IMR-90 (cell line): ENCODE measurements at regions not wholly inside any gene's neighbourhood (a gene's known extent, or its start where the extent isn't known, plus 50 kb on each side); places are given as distances from the start of the nearest gene placed in this dataset.

Experiments
- ATAC-seq: fragments of 200-7000 bp; cut with Tn5 transposase; 2 replicates; pipeline ENCODE4 v1.9.1; 2020; ENCODE audit warnings: low read depth, mild to moderate bottlenecking, moderate library complexity
- BruUV-seq: library from RNA; stranded (reverse); fragments of 400-500 nt; replicated peaks from 2 replicates; lab custom pipeline; 2021; lab: Mats Ljungman, UMichigan
- CTCF ChIA-PET: fragments of 300-600 bp; formaldehyde crosslinking; extraction: SDS; loops from one replicate; lab custom pipeline; 2021; ENCODE audit warnings: antibody characterized with exemption; lab: Yijun Ruan, JAX
- POLR2A ChIA-PET: fragments of 300-600 bp; sonication (Branson Sonifier 250); formaldehyde crosslinking; loops from one replicate; lab custom pipeline; 2022; ENCODE audit warnings: antibody characterized with exemption; ENCODE audit not compliant: unreplicated experiment; lab: Charles Lee
- DNase-seq: peaks from one replicate; pipeline ENCODE4 v3.0.0; 2013
- H2AFZ ChIP-seq: replicated peaks from 2 replicates; pipeline ENCODE3; 2013; ENCODE audit warnings: low read length, mild to moderate bottlenecking; ENCODE audit not compliant: poor library complexity
- H2AK5ac ChIP-seq: 2 replicates; pipeline ENCODE4 v1.6.1; 2013; ENCODE audit warnings: low read depth, low read length, inconsistent platforms
- H2AK9ac ChIP-seq: replicated peaks from 2 replicates; pipeline ENCODE3; 2013; ENCODE audit warnings: mild to moderate bottlenecking, low read depth, low read length, moderate library complexity; ENCODE audit not compliant: poor library complexity
- H2BK120ac ChIP-seq: 2 replicates; pipeline ENCODE4 v1.6.1; 2013; ENCODE audit warnings: low read depth, low read length, inconsistent platforms
- H2BK15ac ChIP-seq: 3 replicates; pipeline ENCODE4 v1.6.1; 2013; ENCODE audit warnings: low read depth, low read length, inconsistent platforms
- H2BK20ac ChIP-seq: 2 replicates; pipeline ENCODE4 v1.6.1; 2013; ENCODE audit warnings: low read depth, mild to moderate bottlenecking, inconsistent platforms, low read length, moderate library complexity
- H2BK5ac ChIP-seq: 2 replicates; pipeline ENCODE4 v1.6.1; 2013; ENCODE audit warnings: mild to moderate bottlenecking, low read depth, low read length, inconsistent platforms; ENCODE audit not compliant: poor library complexity, severe bottlenecking
- H3K14ac ChIP-seq: replicated peaks from 2 replicates; pipeline ENCODE4 v1.6.1; 2013; ENCODE audit warnings: low read depth, low read length, inconsistent platforms
- H3K18ac ChIP-seq: 2 replicates; pipeline ENCODE4 v1.6.1; 2013; ENCODE audit warnings: low read depth, low read length, control low read depth
- H3K23ac ChIP-seq: 2 replicates; pipeline ENCODE4 v1.6.1; 2013; ENCODE audit warnings: low read depth, low read length, inconsistent platforms
- H3K27ac ChIP-seq: 2 replicates; pipeline ENCODE4 v1.5.1; 2013; ENCODE audit warnings: mild to moderate bottlenecking, control low read depth, low read length; ENCODE audit not compliant: insufficient read depth
- H3K27me3 ChIP-seq: 2 replicates; pipeline ENCODE4 v1.6.1; 2013; ENCODE audit warnings: low read length; ENCODE audit not compliant: control insufficient read depth, insufficient read depth
- H3K36me3 ChIP-seq: 2 replicates; pipeline ENCODE4 v1.6.1; 2013; ENCODE audit warnings: low read length, mixed read lengths; ENCODE audit not compliant: control insufficient read depth, insufficient read depth
- H3K4ac ChIP-seq: 2 replicates; pipeline ENCODE4 v1.6.1; 2013; ENCODE audit warnings: low read depth, low read length, inconsistent platforms
- H3K4me1 ChIP-seq: 2 replicates; pipeline ENCODE4 v1.6.1; 2013; ENCODE audit warnings: low read length, mixed read lengths; ENCODE audit not compliant: control insufficient read depth, insufficient read depth
- H3K4me2 ChIP-seq: 2 replicates; pipeline ENCODE4 v1.6.1; 2013; ENCODE audit warnings: low read depth, mild to moderate bottlenecking, control low read depth, low read length, moderate library complexity
- H3K4me3 ChIP-seq: 2 replicates; pipeline ENCODE4 v1.5.1; 2013; ENCODE audit warnings: low read depth, mild to moderate bottlenecking, control low read depth, low read length, moderate library complexity; ENCODE audit not compliant: insufficient read depth
- H3K56ac ChIP-seq: 2 replicates; pipeline ENCODE4 v1.6.1; 2013; ENCODE audit warnings: low read length, inconsistent platforms; ENCODE audit not compliant: insufficient read depth; ENCODE audit errors: extremely low read depth
- H3K79me1 ChIP-seq, 2 experiments: 2 replicates each; pipeline ENCODE4 v1.6.1; 2013; ENCODE audit warnings: low read length in 2 of 2, inconsistent platforms in 1 of 2, low read depth in 1 of 2
- H3K9ac ChIP-seq: 2 replicates; pipeline ENCODE4 v1.6.1; 2013; ENCODE audit warnings: low read depth, low read length, control low read depth
- H3K9me1 ChIP-seq: 2 replicates; pipeline ENCODE4 v1.6.1; 2013; ENCODE audit warnings: low read length, inconsistent platforms; ENCODE audit not compliant: insufficient read depth
- H3K9me3 ChIP-seq: 2 replicates; pipeline ENCODE4 v1.6.1; 2013; ENCODE audit warnings: low read length; ENCODE audit not compliant: control insufficient read depth, insufficient read depth
- H4K20me1 ChIP-seq: 2 replicates; pipeline ENCODE4 v1.6.1; 2013; ENCODE audit warnings: low read length, inconsistent platforms; ENCODE audit not compliant: insufficient read depth
- H4K5ac ChIP-seq: 2 replicates; pipeline ENCODE4 v1.6.1; 2013; ENCODE audit warnings: mild to moderate bottlenecking, low read depth, low read length, control low read depth
- H4K8ac ChIP-seq, 2 experiments: 2 replicates each; pipeline ENCODE4 v1.6.1; 2013; ENCODE audit warnings: low read depth in 2 of 2, low read length in 2 of 2, control low read depth in 1 of 2, inconsistent platforms in 1 of 2
- H4K91ac ChIP-seq: 2 replicates; pipeline ENCODE4 v1.6.1; 2013; ENCODE audit warnings: low read depth, low read length, inconsistent platforms; ENCODE audit not compliant: insufficient read depth
- BHLHE40 ChIP-seq: fragments of 150-350 bp; IDR thresholded peaks from 2 replicates; pipeline ENCODE4 v1.6.1; 2016; ENCODE audit warnings: mild to moderate bottlenecking, low read depth, low read length
- CHD1 ChIP-seq: IDR thresholded peaks from 2 replicates; pipeline ENCODE4 v1.6.1; 2012; ENCODE audit warnings: low read depth, low read length, improper control_type of control experiment
- CTCF ChIP-seq: conservative IDR thresholded peaks from 2 replicates; pipeline ENCODE4 v1.5.1; 2012; ENCODE audit warnings: mild to moderate bottlenecking, low read depth, low read length, improper control_type of control experiment
- FOS ChIP-seq: fragments of 150-350 bp; IDR thresholded peaks from 2 replicates; pipeline ENCODE4 v1.6.1; 2016; ENCODE audit warnings: low read depth, low read length
- MAFK ChIP-seq: IDR thresholded peaks from 2 replicates; pipeline ENCODE4 v1.6.1; 2012; ENCODE audit warnings: low read depth, low read length, improper control_type of control experiment
- MAZ ChIP-seq: IDR thresholded peaks from 2 replicates; pipeline ENCODE4 v1.6.1; 2012; ENCODE audit warnings: low read depth, mild to moderate bottlenecking, low read length, improper control_type of control experiment, moderate library complexity, borderline replicate concordance
- MXI1 ChIP-seq: IDR thresholded peaks from 2 replicates; pipeline ENCODE4 v1.6.1; 2012; ENCODE audit warnings: low read depth, mild to moderate bottlenecking, low read length, moderate library complexity, borderline replicate concordance
- NFE2L2 ChIP-seq: fragments of 150-350 bp; IDR thresholded peaks from 2 replicates; pipeline ENCODE4 v1.6.1; 2016; ENCODE audit warnings: low read depth, mild to moderate bottlenecking, low read length
- POLR2A ChIP-seq: IDR thresholded peaks from 2 replicates; pipeline ENCODE4 v1.6.1; 2012; ENCODE audit warnings: mild to moderate bottlenecking, low read depth, low read length
- RAD21 ChIP-seq: IDR thresholded peaks from 2 replicates; pipeline ENCODE4 v1.6.1; 2012; ENCODE audit warnings: low read length, improper control_type of control experiment
- RCOR1 ChIP-seq: IDR thresholded peaks from 2 replicates; pipeline ENCODE4 v1.6.1; 2012; ENCODE audit warnings: mild to moderate bottlenecking, low read length, improper control_type of control experiment; ENCODE audit not compliant: insufficient replicate concordance
- RFX5 ChIP-seq: IDR thresholded peaks from 2 replicates; pipeline ENCODE4 v1.8.0; 2012; ENCODE audit warnings: low read depth, mild to moderate bottlenecking, low read length, moderate library complexity
- SMC3 ChIP-seq: fragments of 150-350 bp; IDR thresholded peaks from 2 replicates; pipeline ENCODE4 v1.6.1; 2016; ENCODE audit warnings: low read depth, mild to moderate bottlenecking, antibody characterized with exemption, low read length, moderate library complexity
- WGBS, 2 experiments: methylation state at CpG; one replicate each; pipeline versions ENCODE4 v1.1.5 to v1.1.7; 2013; ENCODE audit warnings: missing lambda C conversion rate in 2 of 2; ENCODE audit not compliant: insufficient read length in 1 of 2; ENCODE audit errors: extremely low coverage in 2 of 2; 5-methylcytosine and 5-hydroxymethylcytosine counted together
- dilution Hi-C: fragments of 300-500 bp; cut with HindIII; formaldehyde crosslinking; loops from one replicate; pipeline ENCODE4 v1.14.3; 2018; ENCODE audit warnings: low sequenced_read_pairs; ENCODE audit not compliant: unreplicated experiment
- in situ Hi-C: fragments of 300-500 bp; cut with MboI; formaldehyde crosslinking; loops from 3 replicates; pipeline ENCODE4 v1.14.3; 2019; ENCODE audit warnings: low sequenced_read_pairs, inconsistent platforms, mixed read lengths
- intact Hi-C: fragments of 100-400 bp; cut with micrococcal nuclease; formaldehyde crosslinking; loops from 2 replicates; pipeline ENCODE4 v1.10.0; 2022
- TF ChIP-seq, protein P1 (sequence below): fragments of 150-350 bp; IDR thresholded peaks from 2 replicates; pipeline ENCODE4 v1.6.1; 2017; ENCODE audit warnings: mild to moderate bottlenecking, antibody characterized with exemption, low read length, low read depth

- H3K18ac ChIP-seq = no peak overlapping the region
- H3K9ac ChIP-seq = no peak overlapping the region
- no peak overlapping the region for H2AK5ac ChIP-seq
- H3K23ac ChIP-seq = no peak overlapping the region
- dilution Hi-C loops (no loop called here), in situ Hi-C loops (no loop called here), intact Hi-C loops (no loop called here)
- H3K27me3 ChIP-seq = no peaks in the 10 kb centered on the region
- H4K5ac ChIP-seq = no peak overlapping the region
- POLR2A ChIA-PET = no interaction called here
- H2BK20ac ChIP-seq = no peak overlapping the region
- no peaks in the 10 kb centered on the region for H3K4me1 ChIP-seq
- no peak overlapping the region for H3K4me2 ChIP-seq
- H3K36me3 ChIP-seq = no peaks in the 10 kb centered on the region
- no peak overlapping the region for H2AFZ ChIP-seq
- no peak overlapping the region for H2AK9ac ChIP-seq
- BruUV-seq = no TSS peak
- DNase-seq = no peak
- H3K9me1 ChIP-seq = no peaks in the 10 kb centered on the region
- TF ChIP-seq NFE2L2 = no peak
- no peak for TF ChIP-seq RFX5
- no peak for TF ChIP-seq RAD21
- no peak for TF ChIP-seq CTCF
- no peak for TF ChIP-seq RCOR1
- TF ChIP-seq SMC3 = no peak
- no peak for TF ChIP-seq MAFK
- TF ChIP-seq MXI1 = no peak
- no peak for TF ChIP-seq BHLHE40
- TF ChIP-seq CHD1 = no peak
- TF ChIP-seq FOS = no peak
- no peak for TF ChIP-seq POLR2A
- TF ChIP-seq, protein P1, sequence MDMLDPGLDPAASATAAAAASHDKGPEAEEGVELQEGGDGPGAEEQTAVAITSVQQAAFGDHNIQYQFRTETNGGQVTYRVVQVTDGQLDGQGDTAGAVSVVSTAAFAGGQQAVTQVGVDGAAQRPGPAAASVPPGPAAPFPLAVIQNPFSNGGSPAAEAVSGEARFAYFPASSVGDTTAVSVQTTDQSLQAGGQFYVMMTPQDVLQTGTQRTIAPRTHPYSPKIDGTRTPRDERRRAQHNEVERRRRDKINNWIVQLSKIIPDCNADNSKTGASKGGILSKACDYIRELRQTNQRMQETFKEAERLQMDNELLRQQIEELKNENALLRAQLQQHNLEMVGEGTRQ = no peak
- TF ChIP-seq MAZ = no peak
- no peak overlapping the region for H2BK120ac ChIP-seq
- H3K56ac ChIP-seq = no peak overlapping the region
- CTCF ChIA-PET = no interaction called here
- 43% methylated on average over 1 of the region's 1 CpG; no CpG with 5 or more reads in 1 of the 2 experiments for WGBS, 2 experiments
- H4K91ac ChIP-seq = no peak overlapping the region
- no peak overlapping the region for H3K14ac ChIP-seq
- H3K27ac ChIP-seq = no peak overlapping the region
- no peak overlapping the region for H3K4ac ChIP-seq
- H4K8ac ChIP-seq = no peak overlapping the region
- ATAC-seq = no peak
- no peak overlapping the region for H2BK5ac ChIP-seq
- no peak overlapping the region for H3K4me3 ChIP-seq
- peaks cover 8% of the 10 kb centered on the region; the same call in 1 of the 2 replicates for H3K9me3 ChIP-seq
- H4K20me1 ChIP-seq = no peaks in the 10 kb centered on the region
- no peaks in the 10 kb centered on the region for H3K79me1 ChIP-seq
- H2BK15ac ChIP-seq = no peak overlapping the region
These were observed 658.2 kb downstream of the KLHL13 start for GRCh38 chrX:117458243-117458968.
